OCI-LY3 (cell line): ENCODE measurements at regions not wholly inside any gene's neighbourhood (a gene's known extent, or its start where the extent isn't known, plus 50 kb on each side); places are given as distances from the start of the nearest gene placed in this dataset.

ENCODE experiments used
- H2AFZ ChIP-seq: fragments of 200-600, 300-600 bp; shearing (Covaris generic); 2 replicates; pipeline ENCODE4 v1.6.0; 2014; ENCODE audit warnings: antibody characterized with exemption, low read depth, low read length
- H3K27ac ChIP-seq: fragments of 200-600, 300-600 bp; sonication (generic); 2 replicates; pipeline ENCODE4 v1.5.1; 2014; ENCODE audit warnings: mild to moderate bottlenecking, low read length, moderate library complexity, mixed read lengths
- H3K27me3 ChIP-seq: fragments of 200-600, 300-600 bp; sonication (generic); 2 replicates; pipeline ENCODE4 v1.6.1; 2014; ENCODE audit warnings: low read depth, low read length, mixed read lengths
- H3K36me3 ChIP-seq: fragments of 200-600, 300-600 bp; sonication (generic); replicated peaks from 2 replicates; pipeline ENCODE3; 2014; ENCODE audit warnings: low read depth, low read length, mixed read lengths
- H3K4me1 ChIP-seq: fragments of 300-600, 200-600 bp; sonication (generic); 2 replicates; pipeline ENCODE4 v1.6.1; 2014; ENCODE audit warnings: low read length, mixed read lengths
- H3K4me2 ChIP-seq: fragments of 200-600, 300-600 bp; sonication (generic); 2 replicates; pipeline ENCODE4 v1.6.1; 2014; ENCODE audit warnings: low read length, mixed read lengths
- H3K4me3 ChIP-seq: fragments of 300-600, 200-600 bp; sonication (generic); 2 replicates; pipeline ENCODE4 v1.5.1; 2014; ENCODE audit warnings: antibody characterized with exemption, mild to moderate bottlenecking, low read length, moderate library complexity
- H3K79me2 ChIP-seq: fragments of 300-600, 200-600 bp; shearing (Covaris generic); 2 replicates; pipeline ENCODE4 v1.6.1; 2014; ENCODE audit warnings: mild to moderate bottlenecking, low read length, mixed read lengths
- H3K9ac ChIP-seq: fragments of 300-600, 200-600 bp; shearing (Covaris generic); 2 replicates; pipeline ENCODE4 v1.6.0; 2014; ENCODE audit warnings: mild to moderate bottlenecking, low read length, moderate library complexity
- H3K9me3 ChIP-seq: fragments of 200-600, 300-600 bp; shearing (Covaris generic); 2 replicates; pipeline ENCODE4 v1.6.1; 2014; ENCODE audit warnings: low read length, mixed read lengths; ENCODE audit not compliant: insufficient read depth
- H4K20me1 ChIP-seq: fragments of 200-600, 300-600 bp; sonication (generic); 2 replicates; pipeline ENCODE4 v1.6.1; 2016; ENCODE audit warnings: low read length, mixed read lengths; ENCODE audit not compliant: insufficient read depth
- CTCF ChIP-seq: fragments of 200-600, 300-600 bp; sonication (generic); IDR thresholded peaks from 2 replicates; pipeline ENCODE4 v1.5.1; 2014; ENCODE audit warnings: antibody characterized with exemption, low read length, low read depth
- EZH2phosphoT487 ChIP-seq: fragments of 200-600 bp; shearing (Covaris generic); IDR thresholded peaks from 2 replicates; pipeline ENCODE4 v1.6.1; 2018; ENCODE audit warnings: antibody characterized with exemption, mixed run types, low read depth

- H2AFZ ChIP-seq, result no peak overlapping the region
- no peak overlapping the region for H3K4me3 ChIP-seq
- no peaks in the 10 kb centered on the region for H3K79me2 ChIP-seq
- no peaks in the 10 kb centered on the region for H3K36me3 ChIP-seq
- H4K20me1 ChIP-seq, result no peaks in the 10 kb centered on the region
- H3K27me3 ChIP-seq, result 0 out of 2 replicates have a peak, but pooled peaks cover 3% of the 10 kb centered on the region
- H3K4me1 ChIP-seq, result peaks cover 10% of the 10 kb centered on the region
- H3K9ac ChIP-seq, result no peak overlapping the region
- TF ChIP-seq CTCF (no peak), EZH2phosphoT487 (no peak)
- no peak overlapping the region for H3K4me2 ChIP-seq
- no peak overlapping the region for H3K27ac ChIP-seq
- no peaks in the 10 kb centered on the region for H3K9me3 ChIP-seq
Measured at GRCh38 chr1:14100444-14100843, 400.5 kb downstream of the PRDM2 start.

- H2AFZ ChIP-seq, result no peak overlapping the region
- H3K9me3 ChIP-seq, result no peaks in the 10 kb centered on the region
- no peak overlapping the region for H3K4me2 ChIP-seq
- TF ChIP-seq CTCF (no peak), EZH2phosphoT487 (no peak)
- H3K4me3 ChIP-seq, result no peak overlapping the region
- H4K20me1 ChIP-seq, result no peaks in the 10 kb centered on the region
- H3K36me3 ChIP-seq, result no peaks in the 10 kb centered on the region
- H3K79me2 ChIP-seq, result no peaks in the 10 kb centered on the region
- H3K27ac ChIP-seq, result no peak overlapping the region
- no peak overlapping the region for H3K9ac ChIP-seq
- 0 out of 2 replicates have a peak, but pooled peaks cover 3% of the 10 kb centered on the region for H3K27me3 ChIP-seq
- peaks cover 10% of the 10 kb centered on the region for H3K4me1 ChIP-seq
Measured at GRCh38 chr1:14100919-14101318, 400.9 kb downstream of the PRDM2 start.

- H3K27me3 ChIP-seq, result no peaks in the 10 kb centered on the region
- no peak overlapping the region for H2AFZ ChIP-seq
- TF ChIP-seq CTCF, result no peak
- no peak for TF ChIP-seq EZH2phosphoT487
- no peaks in the 10 kb centered on the region for H3K79me2 ChIP-seq
- H3K27ac ChIP-seq, result no peak overlapping the region
- H4K20me1 ChIP-seq, result no peaks in the 10 kb centered on the region
- peaks cover 10% of the 10 kb centered on the region for H3K4me1 ChIP-seq
- H3K4me3 ChIP-seq, result no peak overlapping the region
- no peaks in the 10 kb centered on the region for H3K9me3 ChIP-seq
- no peak overlapping the region for H3K4me2 ChIP-seq
- no peaks in the 10 kb centered on the region for H3K36me3 ChIP-seq
- no peak overlapping the region for H3K9ac ChIP-seq
Measured at GRCh38 chr1:14102180-14102579, 402.2 kb downstream of the PRDM2 start.

- H3K27me3 ChIP-seq, result no peaks in the 10 kb centered on the region
- H3K4me1 ChIP-seq, result peaks cover 7% of the 10 kb centered on the region
- no peak overlapping the region for H2AFZ ChIP-seq
- H3K36me3 ChIP-seq, result no peaks in the 10 kb centered on the region
- H3K27ac ChIP-seq, result no peak overlapping the region
- no peaks in the 10 kb centered on the region for H3K9me3 ChIP-seq
- no peak overlapping the region for H3K4me2 ChIP-seq
- H3K9ac ChIP-seq, result no peak overlapping the region
- no peak overlapping the region for H3K4me3 ChIP-seq
- TF ChIP-seq EZH2phosphoT487 (no peak), CTCF (no peak)
- no peaks in the 10 kb centered on the region for H3K79me2 ChIP-seq
- H4K20me1 ChIP-seq, result no peaks in the 10 kb centered on the region
Measured at GRCh38 chr1:14103878-14104430, 404.0 kb downstream of the PRDM2 start.
